ENCODE measurements at regions not wholly inside any gene's neighbourhood (a gene's known extent, or its start where the extent isn't known, plus 50 kb on each side); places are given as distances from the start of the nearest gene placed in this dataset.

DNA sequence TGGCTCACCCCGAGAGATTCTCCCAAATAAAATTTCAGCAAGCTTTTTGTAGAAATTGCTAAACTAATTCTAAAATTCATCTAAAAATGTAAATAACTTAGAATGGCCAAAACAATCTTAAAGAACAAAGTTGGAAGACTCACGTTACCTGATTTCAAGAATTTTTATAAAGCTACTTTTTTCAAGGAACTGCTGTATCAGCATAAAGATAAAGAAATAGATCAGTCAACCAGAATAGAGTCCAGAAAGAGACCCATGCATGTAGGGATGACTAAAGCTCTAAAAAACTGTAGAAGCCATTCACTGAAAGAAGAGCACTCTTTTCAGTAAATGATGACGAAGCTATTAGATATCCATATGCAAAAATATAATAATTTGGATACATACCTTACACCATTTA is 652.1 kb downstream of the TBC1D32 start:
- Histone ChIP-seq H3K27ac (no peak overlapping the region), H3K36me3 (no peaks in the 10 kb centered on the region), H3K4me1 (no peaks in the 10 kb centered on the region), H3K4me3 (replicated peaks in 1 of 3) (no peak overlapping the region), H3K9me3 (no peaks in the 10 kb centered on the region), H3K27me3 (no peaks in the 10 kb centered on the region)
- no peak for TF ChIP-seq POLR2A (IDR thresholded peaks at IDR 0.05)
- TF ChIP-seq, protein P1, sequence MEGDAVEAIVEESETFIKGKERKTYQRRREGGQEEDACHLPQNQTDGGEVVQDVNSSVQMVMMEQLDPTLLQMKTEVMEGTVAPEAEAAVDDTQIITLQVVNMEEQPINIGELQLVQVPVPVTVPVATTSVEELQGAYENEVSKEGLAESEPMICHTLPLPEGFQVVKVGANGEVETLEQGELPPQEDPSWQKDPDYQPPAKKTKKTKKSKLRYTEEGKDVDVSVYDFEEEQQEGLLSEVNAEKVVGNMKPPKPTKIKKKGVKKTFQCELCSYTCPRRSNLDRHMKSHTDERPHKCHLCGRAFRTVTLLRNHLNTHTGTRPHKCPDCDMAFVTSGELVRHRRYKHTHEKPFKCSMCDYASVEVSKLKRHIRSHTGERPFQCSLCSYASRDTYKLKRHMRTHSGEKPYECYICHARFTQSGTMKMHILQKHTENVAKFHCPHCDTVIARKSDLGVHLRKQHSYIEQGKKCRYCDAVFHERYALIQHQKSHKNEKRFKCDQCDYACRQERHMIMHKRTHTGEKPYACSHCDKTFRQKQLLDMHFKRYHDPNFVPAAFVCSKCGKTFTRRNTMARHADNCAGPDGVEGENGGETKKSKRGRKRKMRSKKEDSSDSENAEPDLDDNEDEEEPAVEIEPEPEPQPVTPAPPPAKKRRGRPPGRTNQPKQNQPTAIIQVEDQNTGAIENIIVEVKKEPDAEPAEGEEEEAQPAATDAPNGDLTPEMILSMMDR (IDR thresholded peaks at IDR 0.05): no peak
- 91 to 92% methylated on average over 3 of the region's 3 CpGs for WGBS, 2 donors
- no peak for DNase-seq
- intact Hi-C loops (cut with DNase I): no loop called here

GRCh38 chr6:120681204-120681603 is 653.1 kb downstream of the TBC1D32 start:
- intact Hi-C loops (cut with DNase I): no loop called here
- WGBS, 2 donors: 61% methylated on average over 2 of the region's 2 CpGs
- H3K36me3 ChIP-seq: no peaks in the 10 kb centered on the region
- H3K9me3 ChIP-seq: no peaks in the 10 kb centered on the region
- H3K4me3 ChIP-seq (replicated peaks in 1 of 3): no peak overlapping the region
- no peaks in the 10 kb centered on the region for H3K4me1 ChIP-seq
- H3K27me3 ChIP-seq: no peaks in the 10 kb centered on the region
- no peak overlapping the region for H3K27ac ChIP-seq
- TF ChIP-seq, protein P1 (IDR thresholded peaks at IDR 0.05): no peak
- TF ChIP-seq POLR2A (IDR thresholded peaks at IDR 0.05): no peak
- DNase-seq: no peak

DNA sequence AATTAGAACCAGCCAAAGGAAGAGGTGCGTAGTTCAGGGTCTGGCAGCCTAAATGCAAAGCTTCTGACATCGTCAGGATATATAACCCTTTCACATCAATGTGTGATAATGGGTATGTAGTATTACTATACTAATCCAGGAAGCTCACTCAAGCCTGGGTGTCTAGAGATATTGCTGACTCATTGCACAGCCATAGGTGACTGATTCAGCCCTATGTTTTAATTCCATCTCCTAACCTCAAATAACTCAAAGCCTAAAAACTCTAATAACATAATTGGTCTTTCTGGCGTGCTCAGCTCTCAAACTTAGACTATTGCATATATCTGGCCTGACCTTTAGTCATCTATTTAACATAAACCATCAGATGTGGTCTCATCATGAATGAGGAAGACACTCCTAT is 658.4 kb downstream of the TBC1D32 start:
- Histone ChIP-seq H3K27ac (no peak overlapping the region), H3K4me3 (replicated peaks in 1 of 3) (no peak overlapping the region), H3K36me3 (no peaks in the 10 kb centered on the region), H3K4me1 (no peaks in the 10 kb centered on the region), H3K27me3 (no peaks in the 10 kb centered on the region), H3K9me3 (no peaks in the 10 kb centered on the region)
- 88 to 92% methylated on average over 3 of the region's 3 CpGs for WGBS, 2 donors
- TF ChIP-seq, protein P1 (IDR thresholded peaks at IDR 0.05): no peak
- TF ChIP-seq POLR2A (IDR thresholded peaks at IDR 0.05): no peak
- intact Hi-C loops (cut with DNase I): no loop called here
- DNase-seq: no peak

DNA sequence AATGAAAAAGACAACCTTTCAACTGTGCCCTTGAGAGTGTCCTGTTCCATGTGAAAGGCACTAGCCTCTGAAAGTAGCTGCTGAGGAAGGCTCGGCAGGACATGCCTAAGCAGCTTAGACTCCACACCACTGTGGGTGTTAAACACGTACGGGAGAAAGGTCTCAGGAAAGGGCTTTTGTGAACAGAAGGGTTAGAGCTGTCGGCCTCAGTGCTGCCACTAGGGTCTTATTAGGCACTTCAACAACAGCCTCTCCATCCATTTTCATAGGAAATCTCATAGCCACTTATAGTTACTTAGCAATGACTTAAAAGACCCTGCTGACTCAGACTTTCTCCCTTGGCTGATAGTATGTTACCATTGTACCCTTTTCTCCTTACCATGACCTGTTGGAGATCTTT is 662.8 kb downstream of the TBC1D32 start:
- intact Hi-C loops (cut with DNase I): no loop called here
- H3K4me1 ChIP-seq: no peaks in the 10 kb centered on the region
- no peak for DNase-seq

DNA sequence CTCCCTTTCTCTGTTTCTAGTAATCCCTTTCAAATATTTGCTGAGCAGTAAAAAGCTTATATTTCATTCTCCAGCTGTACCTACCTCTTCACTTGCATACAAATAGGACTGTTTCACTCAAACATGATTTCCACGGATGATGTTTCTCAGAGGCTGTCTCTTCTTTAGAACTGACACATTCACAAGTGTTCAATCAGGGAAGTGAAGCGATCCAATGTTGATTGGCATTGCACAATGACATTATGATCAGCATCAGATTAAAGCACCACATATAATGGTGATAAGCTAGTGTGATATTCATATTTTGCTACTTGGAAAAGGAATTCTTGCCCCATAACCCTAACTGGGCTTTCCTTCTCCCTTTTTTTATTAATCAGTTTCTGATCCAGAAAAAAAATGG is 681.8 kb downstream of the TBC1D32 start:
- Histone ChIP-seq H3K4me3 (replicated peaks in 1 of 3) (no peak overlapping the region), H3K4me1 (no peaks in the 10 kb centered on the region), H3K9me3 (no peaks in the 10 kb centered on the region), H3K27ac (no peak overlapping the region), H3K36me3 (no peaks in the 10 kb centered on the region), H3K27me3 (no peaks in the 10 kb centered on the region)
- TF ChIP-seq, protein P1 (IDR thresholded peaks at IDR 0.05): no peak
- TF ChIP-seq POLR2A (IDR thresholded peaks at IDR 0.05): no peak
- intact Hi-C loops (cut with DNase I): no loop called here
- DNase-seq: no peak
- 91 to 92% methylated on average over 2 of the region's 2 CpGs for WGBS, 2 donors

More for the DNA sequence above, 662.8 kb downstream of the TBC1D32 start:
- no peak for TF ChIP-seq POLR2A (IDR thresholded peaks at IDR 0.05)
- TF ChIP-seq, protein P1 (IDR thresholded peaks at IDR 0.05): no peak
- WGBS, 2 donors: 35 to 45% methylated on average over 4 of the region's 4 CpGs
- no peaks in the 10 kb centered on the region for H3K36me3 ChIP-seq
- no peak overlapping the region for H3K27ac ChIP-seq
- H3K27me3 ChIP-seq: no peaks in the 10 kb centered on the region
- H3K9me3 ChIP-seq: no peaks in the 10 kb centered on the region
- no peak overlapping the region for H3K4me3 ChIP-seq (replicated peaks in 1 of 3)
